ENCODE measurements at regions not wholly inside any gene's neighbourhood (a gene's known extent, or its start where the extent isn't known, plus 50 kb on each side); places are given as distances from the start of the nearest gene placed in this dataset.

GRCh38 chr13:37453246-37453645 lies 145.3 kb downstream of the POSTN start:
- DNase-seq (ENCODE audit: low spot score), result no peak
- no peak overlapping the region for H3K27ac Mint-ChIP-seq
- no peaks in the 10 kb centered on the region for H3K36me3 Mint-ChIP-seq
- no peaks in the 10 kb centered on the region for H3K27me3 Mint-ChIP-seq
- no peak overlapping the region for H3K4me3 Mint-ChIP-seq
- no peaks in the 10 kb centered on the region for H3K4me1 Mint-ChIP-seq (ENCODE audit: low read depth in 2 of 2)
- H3K9me3 Mint-ChIP-seq, result peaks cover 7% of the 10 kb centered on the region
- ATAC-seq, result no peak

GRCh38 chr13:37450276-37450675 lies 148.3 kb downstream of the POSTN start:
- Mint-ChIP-seq H3K4me1 (ENCODE audit: low read depth in 2 of 2) (no peaks in the 10 kb centered on the region), H3K36me3 (peaks cover 4% of the 10 kb centered on the region), H3K9me3 (peaks cover 9% of the 10 kb centered on the region), H3K4me3 (no peak overlapping the region), H3K27me3 (no peaks in the 10 kb centered on the region), H3K27ac (no peak overlapping the region)
- no peak for DNase-seq (ENCODE audit: low spot score)
- no peak for ATAC-seq

GRCh38 chr13:37448153-37448552 lies 150.4 kb downstream of the POSTN start:
- Mint-ChIP-seq H3K9me3 (peaks cover 5% of the 10 kb centered on the region), H3K27me3 (no peaks in the 10 kb centered on the region), H3K4me1 (ENCODE audit: low read depth in 2 of 2) (no peaks in the 10 kb centered on the region), H3K27ac (no peak overlapping the region), H3K36me3 (peaks cover 4% of the 10 kb centered on the region), H3K4me3 (no peak overlapping the region)
- DNase-seq (ENCODE audit: low spot score) (no peak), ATAC-seq (no peak)

- no peaks in the 10 kb centered on the region for H3K4me1 Mint-ChIP-seq (ENCODE audit: low read depth in 2 of 2)
- no peak for DNase-seq (ENCODE audit: low spot score)
- no peak for ATAC-seq
- H3K27ac Mint-ChIP-seq, result no peak overlapping the region
- H3K27me3 Mint-ChIP-seq, result no peaks in the 10 kb centered on the region
- peaks cover 4% of the 10 kb centered on the region for H3K36me3 Mint-ChIP-seq
- no peak overlapping the region for H3K4me3 Mint-ChIP-seq
- H3K9me3 Mint-ChIP-seq, result peaks cover 8% of the 10 kb centered on the region
Measured at GRCh38 chr13:37446503-37446902, 152.1 kb downstream of the POSTN start.

GRCh38 chr13:37443538-37443937 lies 155.0 kb downstream of the POSTN start:
- ATAC-seq (no peak), DNase-seq (ENCODE audit: low spot score) (no peak)
- H3K27ac Mint-ChIP-seq, result no peak overlapping the region
- no peaks in the 10 kb centered on the region for H3K4me1 Mint-ChIP-seq (ENCODE audit: low read depth in 2 of 2)
- no peaks in the 10 kb centered on the region for H3K27me3 Mint-ChIP-seq
- peaks cover 4% of the 10 kb centered on the region for H3K36me3 Mint-ChIP-seq
- no peak overlapping the region for H3K4me3 Mint-ChIP-seq
- H3K9me3 Mint-ChIP-seq, result peaks cover 17% of the 10 kb centered on the region

- ATAC-seq (no peak), DNase-seq (ENCODE audit: low spot score) (no peak)
- H3K9me3 Mint-ChIP-seq, result peaks cover 17% of the 10 kb centered on the region
- H3K36me3 Mint-ChIP-seq, result peaks cover 4% of the 10 kb centered on the region
- H3K4me1 Mint-ChIP-seq (ENCODE audit: low read depth in 2 of 2), result no peaks in the 10 kb centered on the region
- H3K27ac Mint-ChIP-seq, result no peak overlapping the region
- no peaks in the 10 kb centered on the region for H3K27me3 Mint-ChIP-seq
- no peak overlapping the region for H3K4me3 Mint-ChIP-seq
Measured at GRCh38 chr13:37442996-37443395, 155.6 kb downstream of the POSTN start.

- Mint-ChIP-seq H3K4me1 (ENCODE audit: low read depth in 2 of 2) (no peaks in the 10 kb centered on the region), H3K9me3 (peaks cover 11% of the 10 kb centered on the region), H3K4me3 (no peak overlapping the region), H3K27me3 (no peaks in the 10 kb centered on the region), H3K36me3 (no peaks in the 10 kb centered on the region), H3K27ac (no peak overlapping the region)
- ATAC-seq (no peak), DNase-seq (ENCODE audit: low spot score) (no peak)
Measured at GRCh38 chr13:37435881-37436280, 162.7 kb downstream of the POSTN start.

- Mint-ChIP-seq H3K36me3 (no peaks in the 10 kb centered on the region), H3K4me3 (no peak overlapping the region), H3K9me3 (peaks cover 21% of the 10 kb centered on the region), H3K4me1 (ENCODE audit: low read depth in 2 of 2) (no peaks in the 10 kb centered on the region), H3K27me3 (no peaks in the 10 kb centered on the region), H3K27ac (no peak overlapping the region)
- ATAC-seq, result no peak
- no peak for DNase-seq (ENCODE audit: low spot score)
Measured at GRCh38 chr13:37433086-37433485, 165.5 kb downstream of the POSTN start.

- H3K36me3 Mint-ChIP-seq, result no peaks in the 10 kb centered on the region
- no peaks in the 10 kb centered on the region for H3K27me3 Mint-ChIP-seq
- H3K4me1 Mint-ChIP-seq (ENCODE audit: low read depth in 2 of 2), result no peaks in the 10 kb centered on the region
- peaks cover 29% of the 10 kb centered on the region for H3K9me3 Mint-ChIP-seq
- no peak overlapping the region for H3K27ac Mint-ChIP-seq
- H3K4me3 Mint-ChIP-seq, result no peak overlapping the region
- ATAC-seq (no peak), DNase-seq (ENCODE audit: low spot score) (no peak)
Measured at GRCh38 chr13:37429976-37430375, 168.6 kb downstream of the POSTN start.

GRCh38 chr13:37427843-37428494 lies 170.6 kb downstream of the POSTN start:
- ATAC-seq, result no peak

GRCh38 chr13:37418490-37418889 lies 180.1 kb downstream of the POSTN start:
- Mint-ChIP-seq H3K36me3 (no peaks in the 10 kb centered on the region), H3K9me3 (peaks cover 3% of the 10 kb centered on the region), H3K4me3 (no peak overlapping the region), H3K27ac (no peak overlapping the region), H3K4me1 (ENCODE audit: low read depth in 2 of 2) (no peaks in the 10 kb centered on the region), H3K27me3 (no peaks in the 10 kb centered on the region)
- ATAC-seq (no peak), DNase-seq (ENCODE audit: low spot score) (no peak)

More at GRCh38 chr13:37427843-37428494, 170.6 kb downstream of the POSTN start:
- Mint-ChIP-seq H3K36me3 (no peaks in the 10 kb centered on the region), H3K4me1 (ENCODE audit: low read depth in 2 of 2) (no peaks in the 10 kb centered on the region), H3K27me3 (no peaks in the 10 kb centered on the region), H3K9me3 (peaks cover 37% of the 10 kb centered on the region), H3K27ac (no peak overlapping the region), H3K4me3 (no peak overlapping the region)
- no peak for DNase-seq (ENCODE audit: low spot score)

- H3K9me3 Mint-ChIP-seq, result peaks cover 6% of the 10 kb centered on the region
- no peaks in the 10 kb centered on the region for H3K36me3 Mint-ChIP-seq
- DNase-seq (ENCODE audit: low spot score) (no peak), ATAC-seq (no peak)
- H3K27ac Mint-ChIP-seq, result no peak overlapping the region
- no peak overlapping the region for H3K4me3 Mint-ChIP-seq
- no peaks in the 10 kb centered on the region for H3K4me1 Mint-ChIP-seq (ENCODE audit: low read depth in 2 of 2)
- no peaks in the 10 kb centered on the region for H3K27me3 Mint-ChIP-seq
Measured at GRCh38 chr13:37417060-37417441, 181.5 kb downstream of the POSTN start.

GRCh38 chr13:37416291-37417059 lies 182.1 kb downstream of the POSTN start:
- H3K36me3 Mint-ChIP-seq, result no peaks in the 10 kb centered on the region
- peaks cover 6% of the 10 kb centered on the region for H3K9me3 Mint-ChIP-seq
- H3K4me3 Mint-ChIP-seq, result no peak overlapping the region
- no peaks in the 10 kb centered on the region for H3K4me1 Mint-ChIP-seq (ENCODE audit: low read depth in 2 of 2)
- no peak overlapping the region for H3K27ac Mint-ChIP-seq
- ATAC-seq, result no peak
- no peak for DNase-seq (ENCODE audit: low spot score)
- H3K27me3 Mint-ChIP-seq, result no peaks in the 10 kb centered on the region

GRCh38 chr13:37413161-37413560 lies 185.4 kb downstream of the POSTN start:
- no peaks in the 10 kb centered on the region for H3K27me3 Mint-ChIP-seq
- no peak for DNase-seq (ENCODE audit: low spot score)
- H3K27ac Mint-ChIP-seq, result no peak overlapping the region
- no peak for ATAC-seq
- peaks cover 6% of the 10 kb centered on the region for H3K9me3 Mint-ChIP-seq
- no peaks in the 10 kb centered on the region for H3K36me3 Mint-ChIP-seq
- no peaks in the 10 kb centered on the region for H3K4me1 Mint-ChIP-seq (ENCODE audit: low read depth in 2 of 2)
- H3K4me3 Mint-ChIP-seq, result no peak overlapping the region
